SK-N-MC (cell line): ENCODE measurements at regions not wholly inside any gene's neighbourhood (a gene's known extent, or its start where the extent isn't known, plus 50 kb on each side); places are given as distances from the start of the nearest gene placed in this dataset.

Experiments
- DNase-seq: peaks from one replicate; pipeline ENCODE4 v3.0.0-alpha.2; 2011; ENCODE audit warnings: low read depth, low spot score
- H3K27ac ChIP-seq: fragments of 200-600 bp; sonication (generic); 2 replicates; pipeline ENCODE4 v1.5.1; 2016; ENCODE audit warnings: mixed run types
- H3K36me3 ChIP-seq: fragments of 200-600 bp; sonication (generic); 2 replicates; pipeline ENCODE4 v1.6.1; 2017; ENCODE audit warnings: antibody characterized with exemption, low read length, mixed read lengths; ENCODE audit not compliant: insufficient read depth
- H3K4me3 ChIP-seq: fragments of 200-600 bp; sonication (generic); 2 replicates; pipeline ENCODE4 v1.5.1; 2016
- H3K9ac ChIP-seq: fragments of 200-600 bp; sonication (generic); 2 replicates; pipeline ENCODE4 v1.8.0; 2017; ENCODE audit warnings: mixed run types, mixed read lengths; ENCODE audit not compliant: insufficient read length
- H3K9me3 ChIP-seq: fragments of 200-600 bp; sonication (generic); 2 replicates; pipeline ENCODE4 v1.6.1; 2017; ENCODE audit warnings: low read depth, mild to moderate bottlenecking, antibody characterized with exemption, low read length, moderate library complexity, mixed read lengths
- EZH2 ChIP-seq: fragments of 200-600 bp; sonication (generic); IDR thresholded peaks from one replicate; pipeline ENCODE4 v1.6.1; 2017; ENCODE audit warnings: antibody characterized with exemption
- FOXP2 ChIP-seq: optimal IDR thresholded peaks from 2 replicates; pipeline ENCODE3; 2011; ENCODE audit warnings: mild to moderate bottlenecking, moderate library complexity; ENCODE audit not compliant: insufficient read depth; ENCODE audit errors: extremely low read length, control extremely low read depth
- POLR2AphosphoS5 ChIP-seq: IDR thresholded peaks from 2 replicates; pipeline ENCODE4 v1.6.1; 2012; ENCODE audit warnings: mild to moderate bottlenecking, low read depth, low read length, borderline replicate concordance

DNA sequence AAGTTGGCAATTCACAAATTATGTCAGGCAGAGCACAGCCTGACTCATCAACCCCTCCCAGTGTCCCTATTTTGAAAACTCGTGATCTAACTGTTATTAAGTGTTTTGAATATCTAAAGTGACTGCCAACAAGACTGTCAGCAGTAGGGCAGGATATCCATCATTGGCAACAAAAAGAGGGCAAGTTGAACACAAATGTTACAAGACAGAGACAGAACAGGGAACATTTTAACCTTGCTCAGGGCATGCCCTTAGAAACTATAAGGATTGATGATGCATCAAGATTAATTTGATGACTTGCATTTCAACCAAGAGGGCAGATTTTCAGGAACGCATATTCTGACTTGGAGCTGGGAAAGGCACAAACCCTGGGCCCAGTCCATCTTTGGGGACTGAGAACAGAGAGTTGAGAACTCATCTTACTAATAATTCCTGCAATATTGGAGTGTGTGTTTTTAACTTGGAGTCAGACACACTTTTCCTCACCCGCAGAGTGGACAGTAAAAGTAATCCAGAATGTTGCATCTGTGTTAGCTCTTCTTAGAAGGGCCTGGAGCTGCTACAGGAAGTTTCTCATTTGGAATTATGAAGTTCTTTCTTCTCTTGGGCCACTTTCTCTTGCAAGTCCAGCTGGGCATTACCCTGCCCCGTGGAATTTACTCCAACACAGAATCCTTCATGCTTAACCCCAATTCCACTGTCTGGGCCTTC is 317.2 kb downstream of the LTN1 start:
- Histone ChIP-seq H3K27ac (no peak overlapping the region), H3K36me3 (no peaks in the 10 kb centered on the region), H3K9me3 (no peaks in the 10 kb centered on the region), H3K9ac (no peak overlapping the region), H3K4me3 (no peak overlapping the region)
- DNase-seq, result no peak
- TF ChIP-seq POLR2AphosphoS5 (no peak), EZH2 (no peak), FOXP2 (no peak)

- DNase-seq, result no peak
- no peaks in the 10 kb centered on the region for H3K36me3 ChIP-seq
- H3K4me3 ChIP-seq, result no peak overlapping the region
- H3K9me3 ChIP-seq, result no peaks in the 10 kb centered on the region
- TF ChIP-seq POLR2AphosphoS5 (no peak), EZH2 (no peak), FOXP2 (no peak)
- no peak overlapping the region for H3K27ac ChIP-seq
- H3K9ac ChIP-seq, result no peak overlapping the region
Measured at GRCh38 chr21:28674763-28675162, 317.9 kb downstream of the LTN1 start.

DNA sequence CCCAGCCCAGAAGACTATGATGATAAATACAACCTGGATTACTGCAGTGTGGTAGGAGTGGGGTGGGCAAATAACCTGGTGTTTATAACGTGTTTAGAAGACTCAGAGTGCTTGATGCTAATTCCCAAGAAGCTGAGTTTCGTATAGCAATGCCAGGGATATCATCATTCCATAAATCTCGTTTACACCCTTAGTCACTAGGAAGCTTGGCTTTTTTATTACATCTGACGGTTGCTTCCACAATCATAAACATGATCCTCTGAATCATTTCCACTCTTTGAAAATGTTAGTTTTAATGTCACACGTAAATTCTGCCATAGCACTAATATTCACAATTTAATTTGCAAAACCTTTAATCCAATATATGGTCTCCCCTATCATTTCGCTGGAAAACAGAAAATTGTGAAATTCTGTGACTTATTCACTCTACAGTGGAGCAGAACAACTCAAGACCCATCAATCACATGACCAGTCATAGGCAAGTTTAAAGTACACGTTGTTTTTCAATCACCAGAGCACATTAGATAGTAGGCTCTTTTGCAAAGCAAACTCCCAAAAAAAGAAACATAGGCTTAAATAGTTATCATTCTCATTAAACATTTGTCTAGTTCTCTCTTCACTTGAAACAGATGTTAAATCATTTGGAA is 321.0 kb downstream of the LTN1 start:
- no peak for TF ChIP-seq POLR2AphosphoS5
- no peak for TF ChIP-seq EZH2
- no peak for TF ChIP-seq FOXP2

GRCh38 chr21:28669971-28670653 is 322.6 kb downstream of the LTN1 start:
- no peak overlapping the region for H3K9ac ChIP-seq
- H3K36me3 ChIP-seq, result no peaks in the 10 kb centered on the region
- DNase-seq, result no peak

More for the DNA sequence above, 321.0 kb downstream of the LTN1 start:
- no peak overlapping the region for H3K27ac ChIP-seq
- H3K36me3 ChIP-seq, result no peaks in the 10 kb centered on the region
- no peaks in the 10 kb centered on the region for H3K9me3 ChIP-seq
- no peak overlapping the region for H3K4me3 ChIP-seq
- no peak for DNase-seq
- H3K9ac ChIP-seq, result no peak overlapping the region

DNA sequence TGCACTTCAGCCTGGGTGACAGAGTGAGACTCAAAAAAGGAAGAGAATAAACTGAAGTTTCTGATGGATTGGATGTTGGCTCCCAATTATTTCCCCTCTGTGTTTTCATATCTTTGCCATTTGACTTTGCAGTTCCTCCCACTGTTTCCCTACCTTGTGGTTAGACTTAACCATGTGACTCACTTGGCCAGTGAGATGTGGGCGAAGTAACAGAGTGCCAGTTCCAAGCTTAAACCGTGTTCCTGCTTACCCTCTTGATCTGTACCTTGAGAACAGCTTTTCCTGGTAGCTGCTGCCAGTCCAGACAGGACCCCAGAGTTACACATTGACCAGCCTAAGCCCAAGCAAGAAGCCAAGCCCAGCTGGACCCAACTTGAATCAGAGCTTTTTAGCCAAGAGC is 323.4 kb downstream of the LTN1 start:
- H3K9me3 ChIP-seq, result no peaks in the 10 kb centered on the region
- H3K4me3 ChIP-seq, result no peak overlapping the region
- TF ChIP-seq FOXP2 (no peak), EZH2 (no peak), POLR2AphosphoS5 (no peak)
- H3K9ac ChIP-seq, result no peak overlapping the region
- DNase-seq, result no peak
- no peak overlapping the region for H3K27ac ChIP-seq
- no peaks in the 10 kb centered on the region for H3K36me3 ChIP-seq

More at GRCh38 chr21:28669971-28670653, 322.6 kb downstream of the LTN1 start:
- no peak overlapping the region for H3K4me3 ChIP-seq
- no peak for TF ChIP-seq EZH2
- H3K27ac ChIP-seq, result no peak overlapping the region
- H3K9me3 ChIP-seq, result no peaks in the 10 kb centered on the region

DNA sequence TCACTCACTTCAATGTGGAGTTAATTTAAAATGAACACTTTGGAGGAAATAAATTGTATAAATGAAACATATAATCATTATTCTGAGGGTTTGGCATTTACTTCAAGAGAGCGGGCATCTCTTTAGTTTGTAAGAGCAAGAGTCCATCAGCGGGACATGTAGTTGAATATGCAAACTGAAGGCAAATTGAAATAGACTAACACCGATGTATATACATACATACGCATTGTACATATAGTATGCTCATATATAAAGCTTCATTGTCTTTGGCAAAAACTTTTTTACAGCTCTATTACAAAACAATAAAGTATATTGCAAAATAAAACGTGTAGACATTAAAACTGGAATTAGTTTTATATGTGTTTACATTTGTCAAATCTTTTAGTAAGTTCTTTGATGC is 328.9 kb downstream of the LTN1 start:
- TF ChIP-seq POLR2AphosphoS5 (no peak), EZH2 (no peak), FOXP2 (no peak)
- DNase-seq, result no peak
- no peak overlapping the region for H3K27ac ChIP-seq
- no peaks in the 10 kb centered on the region for H3K9me3 ChIP-seq
- H3K9ac ChIP-seq, result no peak overlapping the region
- no peak overlapping the region for H3K4me3 ChIP-seq
- no peaks in the 10 kb centered on the region for H3K36me3 ChIP-seq

- Histone ChIP-seq H3K36me3 (no peaks in the 10 kb centered on the region), H3K9me3 (no peaks in the 10 kb centered on the region), H3K9ac (no peak overlapping the region), H3K27ac (no peak overlapping the region), H3K4me3 (no peak overlapping the region)
- DNase-seq, result no peak
- TF ChIP-seq POLR2AphosphoS5 (no peak), EZH2 (no peak), FOXP2 (no peak)
Measured at GRCh38 chr21:28663111-28663693, 329.5 kb downstream of the LTN1 start.

DNA sequence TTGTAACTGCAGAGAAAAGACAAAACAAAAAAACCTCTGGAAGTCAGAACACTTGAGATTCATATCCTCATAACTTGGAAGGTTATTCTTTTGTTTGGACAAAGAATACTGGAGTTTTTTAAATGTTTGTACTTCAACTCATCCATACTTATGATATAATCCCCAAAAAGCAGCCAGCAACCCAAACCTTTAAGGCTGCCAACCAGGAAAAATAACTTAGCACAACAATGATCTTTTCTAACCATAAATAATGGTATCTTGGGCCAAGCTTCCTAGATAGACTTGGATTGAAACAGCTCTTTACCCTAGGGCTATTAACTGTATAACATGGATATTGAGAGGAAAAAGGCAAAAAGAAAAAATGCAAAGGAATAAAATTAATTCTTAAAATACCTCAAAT is 335.1 kb downstream of the LTN1 start:
- Histone ChIP-seq H3K4me3 (no peak overlapping the region), H3K9ac (no peak overlapping the region), H3K9me3 (no peaks in the 10 kb centered on the region), H3K36me3 (no peaks in the 10 kb centered on the region), H3K27ac (no peak overlapping the region)
- TF ChIP-seq EZH2, result no peak
- no peak for TF ChIP-seq FOXP2
- TF ChIP-seq POLR2AphosphoS5, result no peak
- DNase-seq, result no peak
